Transverse colon (tissue), 4 donors: ENCODE measurements at regions not wholly inside any gene's neighbourhood (a gene's known extent, or its start where the extent isn't known, plus 50 kb on each side); places are given as distances from the start of the nearest gene placed in this dataset.

Experiments used
- CTCF ChIP-seq, 5 experiments: fragments of 200-600 bp in 3 of 5; fragments of 450-650 bp in 2 of 5; sonication (generic) in 3 of 5; IDR thresholded peaks; 1 replicate in 2 of 5; 2 replicates in 3 of 5; pipeline ENCODE4 v1.5.1; 2016 to 2017; ENCODE audit warnings: antibody characterized with exemption in 5 of 5, inconsistent platforms in 3 of 5, mild to moderate bottlenecking in 2 of 5, moderate library complexity in 1 of 5
- EP300 ChIP-seq: sonication (generic); formaldehyde crosslinking; IDR thresholded peaks from one replicate; pipeline ENCODE4 v1.6.1; 2017; ENCODE audit warnings: antibody characterized with exemption, low read depth
- POLR2A ChIP-seq: fragments of 450-650 bp; IDR thresholded peaks from one replicate; pipeline ENCODE4 v1.6.1; 2016; ENCODE audit warnings: antibody characterized with exemption, mild to moderate bottlenecking, moderate library complexity
- POLR2AphosphoS5 ChIP-seq, 3 donors: sonication (generic); formaldehyde crosslinking; IDR thresholded peaks; one replicate each; pipeline ENCODE4 v1.6.1; 2016; ENCODE audit warnings: antibody characterized with exemption in 3 of 3

- TF ChIP-seq CTCF (IDR thresholded peaks at IDR 0.05) (no peak), EP300 (no peak), POLR2A (no peak), POLR2AphosphoS5 (IDR thresholded peaks at IDR 0.05) (no peak)
Measured at GRCh38 chr10:128528781-128529180, 402.6 kb upstream of the MKI67 start.
